ENCODE measurements at regions not wholly inside any gene's neighbourhood (a gene's known extent, or its start where the extent isn't known, plus 50 kb on each side); places are given as distances from the start of the nearest gene placed in this dataset.

- H3K4me3 ChIP-seq (ENCODE audit: low read depth, low read length), result no peak overlapping the region
- no peak for TF ChIP-seq CTCF (IDR thresholded peaks at IDR 0.05; ENCODE audit: low read depth, low read length)
- DNase-seq (ENCODE audit: low read depth, low spot score), result no peak
- in situ Hi-C loops (cut with HindIII; ENCODE audit: low sequenced_read_pairs), result no loop called here
These were observed 100.9 kb upstream of the PTPRM start for GRCh38 chr18:7466190-7466589.

- TF ChIP-seq CTCF (IDR thresholded peaks at IDR 0.05; ENCODE audit: low read depth, low read length), result no peak
- no peak for DNase-seq (ENCODE audit: low read depth, low spot score)
- no peak overlapping the region for H3K4me3 ChIP-seq (ENCODE audit: low read depth, low read length)
- in situ Hi-C loops (cut with HindIII; ENCODE audit: low sequenced_read_pairs), result no loop called here
These were observed 99.2 kb upstream of the PTPRM start for GRCh38 chr18:7467708-7468466.

- no peak for TF ChIP-seq CTCF (IDR thresholded peaks at IDR 0.05; ENCODE audit: low read depth, low read length)
- DNase-seq (ENCODE audit: low read depth, low spot score), result no peak
- in situ Hi-C loops (cut with HindIII; ENCODE audit: low sequenced_read_pairs), result no loop called here
- no peak overlapping the region for H3K4me3 ChIP-seq (ENCODE audit: low read depth, low read length)
These were observed 97.0 kb upstream of the PTPRM start for GRCh38 chr18:7470101-7470500.

- in situ Hi-C loops (cut with HindIII; ENCODE audit: low sequenced_read_pairs), result no loop called here
- H3K4me3 ChIP-seq (ENCODE audit: low read depth, low read length), result no peak overlapping the region
- TF ChIP-seq CTCF (IDR thresholded peaks at IDR 0.05; ENCODE audit: low read depth, low read length), result no peak
- DNase-seq (ENCODE audit: low read depth, low spot score), result no peak
These were observed 96.6 kb upstream of the PTPRM start for GRCh38 chr18:7470503-7470902.

GRCh38 chr18:7476386-7476785 is 90.7 kb upstream of the PTPRM start:
- in situ Hi-C loops (cut with HindIII; ENCODE audit: low sequenced_read_pairs), result no loop called here
- DNase-seq (ENCODE audit: low read depth, low spot score), result no peak
- no peak overlapping the region for H3K4me3 ChIP-seq (ENCODE audit: low read depth, low read length)
- no peak for TF ChIP-seq CTCF (IDR thresholded peaks at IDR 0.05; ENCODE audit: low read depth, low read length)

- TF ChIP-seq CTCF (IDR thresholded peaks at IDR 0.05; ENCODE audit: low read depth, low read length), result no peak
- DNase-seq (ENCODE audit: low read depth, low spot score), result no peak
- in situ Hi-C loops (cut with HindIII; ENCODE audit: low sequenced_read_pairs), result no loop called here
- no peak overlapping the region for H3K4me3 ChIP-seq (ENCODE audit: low read depth, low read length)
These were observed 87.4 kb upstream of the PTPRM start for GRCh38 chr18:7479756-7480155.

Measured in astrocyte of the spinal cord (primary cell).